ENCODE measurements at regions not wholly inside any gene's neighbourhood (a gene's known extent, or its start where the extent isn't known, plus 50 kb on each side); places are given as distances from the start of the nearest gene placed in this dataset.

GRCh38 chr9:82582693-82583092 lies 480.2 kb downstream of the RASEF start:
- H2AFZ ChIP-seq (ENCODE audit: insufficient read depth, low read length, poor library complexity): no peak overlapping the region
- H3K4me2 ChIP-seq (ENCODE audit: low read length): no peak overlapping the region
- H4K8ac ChIP-seq (ENCODE audit: low read depth, low read length): no peak overlapping the region
- H2BK12ac ChIP-seq (ENCODE audit: low read length): no peak overlapping the region
- no peak overlapping the region for H3K9ac ChIP-seq (ENCODE audit: low read length)
- H3K79me1 ChIP-seq (ENCODE audit: low read length): no peaks in the 10 kb centered on the region
- no peak overlapping the region for H3K4ac ChIP-seq (ENCODE audit: low read depth, low read length)
- H3K18ac ChIP-seq (ENCODE audit: low read length): no peak overlapping the region
- H2AK5ac ChIP-seq (ENCODE audit: low read length): no peak overlapping the region
- H3K36me3 ChIP-seq (ENCODE audit: control insufficient read depth in 1 of 2, insufficient read depth in 2 of 2, low read length in 2 of 2): no peaks in the 10 kb centered on the region
- no peak overlapping the region for H3K23ac ChIP-seq (ENCODE audit: low read length)
- H3K4me3 ChIP-seq (ENCODE audit: low read depth, low read length): no peak overlapping the region
- no peaks in the 10 kb centered on the region for H3K79me2 ChIP-seq (ENCODE audit: control insufficient read depth, insufficient read depth, low read length, poor library complexity)
- H4K91ac ChIP-seq (ENCODE audit: low read depth, low read length): no peak overlapping the region
- no peak for DNase-seq
- H2BK5ac ChIP-seq (ENCODE audit: low read depth, low read length, poor library complexity): no peak overlapping the region
- no peaks in the 10 kb centered on the region for H3K4me1 ChIP-seq (ENCODE audit: control insufficient read depth in 1 of 2, insufficient read depth in 2 of 2, low read length in 2 of 2)
- H3K14ac ChIP-seq (ENCODE audit: low read length): no peak overlapping the region
- no peak overlapping the region for H2BK120ac ChIP-seq (ENCODE audit: insufficient read depth, low read length, poor library complexity)
- H3K27me3 ChIP-seq (ENCODE audit: insufficient read depth, low read length): no peaks in the 10 kb centered on the region
- no CpG with 5 or more reads among the region's 1 CpG for WGBS (ENCODE audit: extremely low coverage, insufficient coverage, insufficient read length)
- H3K9me3 ChIP-seq (ENCODE audit: insufficient read depth, low read depth, low read length): peaks cover 2% of the 10 kb centered on the region
- no peak overlapping the region for H4K12ac ChIP-seq (ENCODE audit: low read depth, low read length)
- no peak overlapping the region for H3K27ac ChIP-seq (ENCODE audit: low read depth, low read length)

DNA sequence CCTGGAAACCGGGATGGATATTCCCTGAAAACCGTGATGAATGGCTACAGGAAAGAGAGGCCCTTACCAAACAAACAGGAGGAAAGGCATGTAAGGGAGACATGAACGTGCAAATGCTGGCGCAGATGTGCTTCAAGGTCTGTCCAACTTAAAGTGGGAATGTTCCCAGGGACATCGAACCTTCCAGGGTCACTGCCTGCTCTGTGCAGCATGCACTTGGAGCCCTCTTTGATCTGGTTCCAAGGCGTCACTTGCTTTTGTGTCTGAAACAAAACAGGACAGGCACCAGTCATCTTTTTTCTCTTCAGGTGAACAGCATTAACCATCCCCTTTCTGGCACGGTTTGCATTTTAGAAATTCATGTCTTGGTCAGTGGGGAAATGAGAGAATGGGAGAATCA lies 479.4 kb downstream of the RASEF start:
- no peak overlapping the region for H3K4ac ChIP-seq (ENCODE audit: low read depth, low read length)
- H4K91ac ChIP-seq (ENCODE audit: low read depth, low read length): no peak overlapping the region
- H3K79me2 ChIP-seq (ENCODE audit: control insufficient read depth, insufficient read depth, low read length, poor library complexity): no peaks in the 10 kb centered on the region
- peaks cover 2% of the 10 kb centered on the region for H3K9me3 ChIP-seq (ENCODE audit: insufficient read depth, low read depth, low read length)
- no peaks in the 10 kb centered on the region for H3K79me1 ChIP-seq (ENCODE audit: low read length)
- no peaks in the 10 kb centered on the region for H3K4me1 ChIP-seq (ENCODE audit: control insufficient read depth in 1 of 2, insufficient read depth in 2 of 2, low read length in 2 of 2)
- H3K4me3 ChIP-seq (ENCODE audit: low read depth, low read length): no peak overlapping the region
- WGBS (ENCODE audit: extremely low coverage, insufficient coverage, insufficient read length): no CpG with 5 or more reads among the region's 7 CpGs
- H4K8ac ChIP-seq (ENCODE audit: low read depth, low read length): no peak overlapping the region
- H3K23ac ChIP-seq (ENCODE audit: low read length): no peak overlapping the region
- no peak overlapping the region for H4K12ac ChIP-seq (ENCODE audit: low read depth, low read length)
- no peak overlapping the region for H3K18ac ChIP-seq (ENCODE audit: low read length)
- H3K4me2 ChIP-seq (ENCODE audit: low read length): no peak overlapping the region
- H2BK120ac ChIP-seq (ENCODE audit: insufficient read depth, low read length, poor library complexity): no peak overlapping the region
- no peak overlapping the region for H2AK5ac ChIP-seq (ENCODE audit: low read length)
- DNase-seq: no peak
- H3K36me3 ChIP-seq (ENCODE audit: control insufficient read depth in 1 of 2, insufficient read depth in 2 of 2, low read length in 2 of 2): no peaks in the 10 kb centered on the region
- no peak overlapping the region for H2BK5ac ChIP-seq (ENCODE audit: low read depth, low read length, poor library complexity)
- no peak overlapping the region for H3K27ac ChIP-seq (ENCODE audit: low read depth, low read length)
- no peak overlapping the region for H3K9ac ChIP-seq (ENCODE audit: low read length)
- H3K27me3 ChIP-seq (ENCODE audit: insufficient read depth, low read length): no peaks in the 10 kb centered on the region
- H2AFZ ChIP-seq (ENCODE audit: insufficient read depth, low read length, poor library complexity): no peak overlapping the region
- no peak overlapping the region for H3K14ac ChIP-seq (ENCODE audit: low read length)
- H2BK12ac ChIP-seq (ENCODE audit: low read length): no peak overlapping the region

- Histone ChIP-seq H3K4me1 (ENCODE audit: control insufficient read depth in 1 of 2, insufficient read depth in 2 of 2, low read length in 2 of 2) (no peaks in the 10 kb centered on the region), H3K9me3 (ENCODE audit: insufficient read depth, low read depth, low read length) (peaks cover 2% of the 10 kb centered on the region), H4K12ac (ENCODE audit: low read depth, low read length) (no peak overlapping the region), H2AK5ac (ENCODE audit: low read length) (no peak overlapping the region), H3K18ac (ENCODE audit: low read length) (no peak overlapping the region), H3K27ac (ENCODE audit: low read depth, low read length) (no peak overlapping the region), H3K4me2 (ENCODE audit: low read length) (no peak overlapping the region), H3K14ac (ENCODE audit: low read length) (no peak overlapping the region), H2AFZ (ENCODE audit: insufficient read depth, low read length, poor library complexity) (no peak overlapping the region), H3K9ac (ENCODE audit: low read length) (no peak overlapping the region), H4K8ac (ENCODE audit: low read depth, low read length) (no peak overlapping the region), H2BK12ac (ENCODE audit: low read length) (no peak overlapping the region), H3K4ac (ENCODE audit: low read depth, low read length) (no peak overlapping the region), H3K4me3 (ENCODE audit: low read depth, low read length) (no peak overlapping the region), H2BK5ac (ENCODE audit: low read depth, low read length, poor library complexity) (no peak overlapping the region), H4K91ac (ENCODE audit: low read depth, low read length) (no peak overlapping the region), H3K36me3 (ENCODE audit: control insufficient read depth in 1 of 2, insufficient read depth in 2 of 2, low read length in 2 of 2) (no peaks in the 10 kb centered on the region), H3K79me2 (ENCODE audit: control insufficient read depth, insufficient read depth, low read length, poor library complexity) (no peaks in the 10 kb centered on the region), H3K23ac (ENCODE audit: low read length) (no peak overlapping the region), H3K27me3 (ENCODE audit: insufficient read depth, low read length) (no peaks in the 10 kb centered on the region), H2BK120ac (ENCODE audit: insufficient read depth, low read length, poor library complexity) (no peak overlapping the region), H3K79me1 (ENCODE audit: low read length) (no peaks in the 10 kb centered on the region)
- no peak for DNase-seq
- WGBS (ENCODE audit: extremely low coverage, insufficient coverage, insufficient read length): no CpG with 5 or more reads among the region's 5 CpGs
These were observed 478.5 kb downstream of the RASEF start for GRCh38 chr9:82584349-82584863.

GRCh38 chr9:82586918-82587356 lies 476.0 kb downstream of the RASEF start:
- Histone ChIP-seq H3K9ac (ENCODE audit: low read length) (no peak overlapping the region), H2AK5ac (ENCODE audit: low read length) (no peak overlapping the region), H3K36me3 (ENCODE audit: control insufficient read depth in 1 of 2, insufficient read depth in 2 of 2, low read length in 2 of 2) (no peaks in the 10 kb centered on the region), H4K8ac (ENCODE audit: low read depth, low read length) (no peak overlapping the region), H4K91ac (ENCODE audit: low read depth, low read length) (no peak overlapping the region), H3K23ac (ENCODE audit: low read length) (no peak overlapping the region), H3K27me3 (ENCODE audit: insufficient read depth, low read length) (no peaks in the 10 kb centered on the region), H2BK5ac (ENCODE audit: low read depth, low read length, poor library complexity) (no peak overlapping the region), H3K79me1 (ENCODE audit: low read length) (no peaks in the 10 kb centered on the region), H2BK12ac (ENCODE audit: low read length) (no peak overlapping the region), H3K27ac (ENCODE audit: low read depth, low read length) (no peak overlapping the region), H3K4me1 (ENCODE audit: control insufficient read depth in 1 of 2, insufficient read depth in 2 of 2, low read length in 2 of 2) (no peaks in the 10 kb centered on the region), H3K4me2 (ENCODE audit: low read length) (no peak overlapping the region), H3K18ac (ENCODE audit: low read length) (no peak overlapping the region), H3K79me2 (ENCODE audit: control insufficient read depth, insufficient read depth, low read length, poor library complexity) (no peaks in the 10 kb centered on the region), H2AFZ (ENCODE audit: insufficient read depth, low read length, poor library complexity) (no peak overlapping the region), H3K9me3 (ENCODE audit: insufficient read depth, low read depth, low read length) (peaks cover 1% of the 10 kb centered on the region), H3K4ac (ENCODE audit: low read depth, low read length) (no peak overlapping the region), H2BK120ac (ENCODE audit: insufficient read depth, low read length, poor library complexity) (no peak overlapping the region), H3K4me3 (ENCODE audit: low read depth, low read length) (no peak overlapping the region), H4K12ac (ENCODE audit: low read depth, low read length) (no peak overlapping the region), H3K14ac (ENCODE audit: low read length) (no peak overlapping the region)
- DNase-seq: no peak
- WGBS (ENCODE audit: extremely low coverage, insufficient coverage, insufficient read length): no CpG with 5 or more reads among the region's 3 CpGs

All from trophoblast cell (in vitro differentiated cells and primary cell).